ENCODE measurements at regions not wholly inside any gene's neighbourhood (a gene's known extent, or its start where the extent isn't known, plus 50 kb on each side); places are given as distances from the start of the nearest gene placed in this dataset.

- no peak for TF ChIP-seq CTCF (IDR thresholded peaks at IDR 0.05)
- no peak for TF ChIP-seq EP300 (IDR thresholded peaks at IDR 0.05)
- no peak for TF ChIP-seq POLR2A (IDR thresholded peaks at IDR 0.05)
Measured at GRCh38 chr1:112093372-112093694, 103.9 kb upstream of the KCND3 start.
